GM19025 (cell line): ENCODE measurements at regions not wholly inside any gene's neighbourhood (a gene's known extent, or its start where the extent isn't known, plus 50 kb on each side); places are given as distances from the start of the nearest gene placed in this dataset.
"Not testable (repeated sequence)": the region's sequence is repeated elsewhere in the genome, so short reads cannot be mapped to it uniquely, and the experiment has no call there.

Experiments
- ATAC-seq: cut with Tn5 transposase; IDR thresholded peaks from one replicate; pipeline ENCODE4 v1.9.1; 2021; ENCODE audit warnings: mild to moderate bottlenecking, low read depth, moderate library complexity; ENCODE audit not compliant: unreplicated experiment

- no peak for ATAC-seq
Observed at GRCh38 chr5:125888358-125888757, 534.9 kb upstream of the GRAMD2B start.

- no peak for ATAC-seq
Observed at GRCh38 chr5:125890511-125890931, 532.7 kb upstream of the GRAMD2B start.

- ATAC-seq: no peak
Observed at GRCh38 chr5:125891061-125891725, 532.0 kb upstream of the GRAMD2B start.

GRCh38 chr5:125894383-125894782, 528.8 kb upstream of the GRAMD2B start:
- ATAC-seq: no peak

- ATAC-seq: no peak
Observed at GRCh38 chr5:125896368-125896767, 526.8 kb upstream of the GRAMD2B start.

- no peak for ATAC-seq
Observed at GRCh38 chr5:125897089-125897488, 526.1 kb upstream of the GRAMD2B start.

- ATAC-seq: no peak
Observed at GRCh38 chr5:125898851-125899405, 524.3 kb upstream of the GRAMD2B start.

- ATAC-seq: no peak
Observed at GRCh38 chr5:125912028-125912427, 511.2 kb upstream of the GRAMD2B start.

GRCh38 chr5:125913200-125913599, 510.0 kb upstream of the GRAMD2B start:
- ATAC-seq: no peak

- ATAC-seq: no peak
Observed at GRCh38 chr5:125914471-125914870, 508.7 kb upstream of the GRAMD2B start.

GRCh38 chr5:125923958-125924357, 499.3 kb upstream of the GRAMD2B start:
- ATAC-seq: not testable (repeated sequence)

GRCh38 chr5:125926172-125926571, 497.0 kb upstream of the GRAMD2B start:
- ATAC-seq: no peak

GRCh38 chr5:125928663-125929062, 494.5 kb upstream of the GRAMD2B start:
- peak; percentile 58 for ATAC-seq

- ATAC-seq: no peak
Observed at GRCh38 chr5:125950012-125950615, 473.1 kb upstream of the GRAMD2B start.

- peak; percentile 99 for ATAC-seq
Observed at GRCh38 chr5:125961150-125961549, 462.1 kb upstream of the GRAMD2B start.

GRCh38 chr5:125965577-125965976, 457.6 kb upstream of the GRAMD2B start:
- ATAC-seq: no peak

- ATAC-seq: no peak
Observed at GRCh38 chr5:125967576-125967975, 455.6 kb upstream of the GRAMD2B start.

- no peak for ATAC-seq
Observed at GRCh38 chr5:125969011-125969813, 454.0 kb upstream of the GRAMD2B start.

- no peak for ATAC-seq
Observed at GRCh38 chr5:125969814-125970171, 453.4 kb upstream of the GRAMD2B start.

- no peak for ATAC-seq
Observed at GRCh38 chr5:125970631-125971307, 452.4 kb upstream of the GRAMD2B start.

- ATAC-seq: no peak
Observed at GRCh38 chr5:125972706-125973105, 450.5 kb upstream of the GRAMD2B start.
